NOMO-1 treated with DMSO at 0.1 percent for 48 hours (cell line): ENCODE measurements at regions not wholly inside any gene's neighbourhood (a gene's known extent, or its start where the extent isn't known, plus 50 kb on each side); places are given as distances from the start of the nearest gene placed in this dataset.
"Not testable (repeated sequence)": the region's sequence is repeated elsewhere in the genome, so short reads cannot be mapped to it uniquely, and the experiment has no call there.

Experiments
- DNase-seq: peaks from one replicate; lab custom pipeline; 2025; ENCODE audit not compliant: unreplicated experiment; lab: John Stamatoyannopoulos, UW

GRCh38 chr11:26896719-26897118 is 97.2 kb upstream of the FIBIN start:
- DNase-seq: no peak

GRCh38 chr11:26898799-26899198 is 95.1 kb upstream of the FIBIN start:
- no peak for DNase-seq

GRCh38 chr11:26901162-26901561 is 92.8 kb upstream of the FIBIN start:
- no peak for DNase-seq

GRCh38 chr11:26904132-26904531 is 89.8 kb upstream of the FIBIN start:
- no peak for DNase-seq

- no peak for DNase-seq
Measured at GRCh38 chr11:26904801-26905200, 89.1 kb upstream of the FIBIN start.

GRCh38 chr11:26905368-26905767 is 88.5 kb upstream of the FIBIN start:
- DNase-seq: no peak

- no peak for DNase-seq
Measured at GRCh38 chr11:26909515-26909914, 84.4 kb upstream of the FIBIN start.

GRCh38 chr11:26909991-26910591 is 83.8 kb upstream of the FIBIN start:
- DNase-seq: no peak

GRCh38 chr11:26914968-26915367 is 78.9 kb upstream of the FIBIN start:
- DNase-seq: no peak

- DNase-seq: no peak
Measured at GRCh38 chr11:26916805-26917204, 77.1 kb upstream of the FIBIN start.

- DNase-seq: no peak
Measured at GRCh38 chr11:26928582-26928981, 65.3 kb upstream of the FIBIN start.

GRCh38 chr11:26929806-26930517 is 64.0 kb upstream of the FIBIN start:
- DNase-seq: no peak

GRCh38 chr11:26930518-26931247 is 63.2 kb upstream of the FIBIN start:
- no peak for DNase-seq

GRCh38 chr11:26931248-26931631 is 62.7 kb upstream of the FIBIN start:
- DNase-seq: no peak

- DNase-seq: no peak
Measured at GRCh38 chr11:26931881-26932280, 62.0 kb upstream of the FIBIN start.

- no peak for DNase-seq
Measured at GRCh38 chr11:26936109-26936508, 57.8 kb upstream of the FIBIN start.

GRCh38 chr11:26937386-26937785 is 56.5 kb upstream of the FIBIN start:
- DNase-seq: no peak

GRCh38 chr11:26940501-26940900 is 53.4 kb upstream of the FIBIN start:
- not testable (repeated sequence) for DNase-seq

- no peak for DNase-seq
Measured at GRCh38 chr11:26942356-26942755, 51.6 kb upstream of the FIBIN start.

- DNase-seq: no peak
Measured at GRCh38 chr11:26943636-26944035, 50.3 kb upstream of the FIBIN start.
